HCT116 (cell line): ENCODE measurements at regions not wholly inside any gene's neighbourhood (a gene's known extent, or its start where the extent isn't known, plus 50 kb on each side); places are given as distances from the start of the nearest gene placed in this dataset.

ENCODE experiments used
- JUND ChIP-seq: IDR thresholded peaks from 2 replicates; pipeline ENCODE4 v1.6.1; 2012
- POLR2AphosphoS5 ChIP-seq: IDR thresholded peaks from 2 replicates; pipeline ENCODE4 v1.6.1; 2011; ENCODE audit warnings: mild to moderate bottlenecking, low read depth, low read length, moderate library complexity

- TF ChIP-seq JUND (no peak), POLR2AphosphoS5 (no peak)
Observed at GRCh38 chr19:31072451-31072850, 276.8 kb downstream of the TSHZ3 start.
